Heart left ventricle (tissue), 16 donors: ENCODE measurements at regions not wholly inside any gene's neighbourhood (a gene's known extent, or its start where the extent isn't known, plus 50 kb on each side); places are given as distances from the start of the nearest gene placed in this dataset.
A peak's percentile ranks its signal among the peaks of the same experiment; 100 is the strongest.

Experiments
- ATAC-seq, 4 donors: fragments of 200-7000 bp; cut with Tn5 transposase; one replicate each; pipeline ENCODE4 v1.9.1; 2020 to 2022; ENCODE audit warnings: moderate library complexity in 4 of 4, mild to moderate bottlenecking in 3 of 4, moderate number of reproducible peaks in 1 of 4
- DNase-seq, 5 donors: peaks; one replicate each; pipeline ENCODE4 v3.0.0-alpha.2; 2020
- H3K27ac ChIP-seq, 12 donors: fragments of 200-600 bp; sonication (generic) in 4 of 12; one replicate each; pipeline versions ENCODE4 v1.5.0 to v1.8.0; 2016 to 2022; ENCODE audit warnings: mild to moderate bottlenecking in 2 of 12
- H3K27me3 ChIP-seq, 9 donors: fragments of 200-600 bp; sonication (generic) in 2 of 9; one replicate each; pipeline versions ENCODE4 v1.5.1 to v1.8.0; 2016 to 2022; ENCODE audit warnings: mild to moderate bottlenecking in 3 of 9
- H3K36me3 ChIP-seq, 9 donors: fragments of 200-600 bp; sonication (generic) in 2 of 9; one replicate each; pipeline versions ENCODE4 v1.5.0 to v1.8.0; 2018 to 2022; ENCODE audit warnings: mild to moderate bottlenecking in 2 of 9
- H3K4me1 ChIP-seq, 12 donors: fragments of 200-600 bp; sonication (generic) in 4 of 12; one replicate each; pipeline versions ENCODE4 v1.5.0 to v1.8.0; 2016 to 2022; ENCODE audit warnings: mild to moderate bottlenecking in 3 of 12
- H3K4me3 ChIP-seq, 12 donors: fragments of 200-600 bp; sonication (generic) in 4 of 12; one replicate each; pipeline versions ENCODE4 v1.5.0 to v1.8.0; 2017 to 2022; ENCODE audit warnings: mild to moderate bottlenecking in 9 of 12, moderate library complexity in 4 of 12
- H3K9me3 ChIP-seq, 12 donors: fragments of 200-600 bp; sonication (generic) in 4 of 12; one replicate each; pipeline versions ENCODE4 v1.5.0 to v1.8.0; 2016 to 2022; ENCODE audit warnings: mild to moderate bottlenecking in 1 of 12
- CTCF ChIP-seq, 12 donors: fragments of 200-600 bp; sonication (generic) in 4 of 12; IDR thresholded peaks; one replicate each; pipeline versions ENCODE4 v1.5.0 to v1.8.0; 2018 to 2022; ENCODE audit warnings: antibody characterized with exemption in 12 of 12, mild to moderate bottlenecking in 5 of 12
- POLR2A ChIP-seq, 2 donors: fragments of 450-650 bp; IDR thresholded peaks; one replicate each; pipeline ENCODE4 v1.6.1; 2017; ENCODE audit warnings: antibody characterized with exemption in 2 of 2, mild to moderate bottlenecking in 2 of 2, moderate library complexity in 2 of 2
- WGBS, 4 donors: extraction: QIAGEN DNeasy Blood & Tissue Kit in 2 of 4; methylation state at CpG; one replicate each; pipeline versions ENCODE4 v1.1.5 to v1.1.7; 2013 to 2018; 5-methylcytosine and 5-hydroxymethylcytosine counted together
- intact Hi-C, 10 donors: fragments of 100-400 bp; cut with DNase I; formaldehyde crosslinking; loops; one replicate each; pipeline versions ENCODE4 v1.11.1 to v1.14.2; 2022
- donor health status: ischemic (EF 13 %, LVEDD 7.1; RV severe dilation, severe dysfunction).
- donor health status: healthy with polysubstance abuse.
- donor health status: DM: no; HTN: yes; CAD: no.
- donor health status: DM: no; HTN: no; CAD: no.
- donor health status: ischemic (EF 25% LVEDD 6.9; RV normal size, moderate dysfunction).
- donor health status: ischemic (EF 25% LVEDD 5.7; RV mildly dilated, moderate dysfunction).
- donor health status: healthy.
- donor health status: DM: yes; HTN: yes; CAD: no.
- donor health status: ischemic (EF 35%, LVEDD 5.7; RV mildly dilated, moderate dysfunction).
- donor health status: nonischemic (EF 11% LVEDD 7.7; RV severe dilation, severe dysfunction).
- donor health status: DM: yes; HTN: yes; CAD: no.
- donor health status: PGD.
- donor health status: ischemic (EF 29% LVEDD 5.4; RV normal size, mild dysfunction).
- donor health status: nonischemic (EF 23%, LVEDD 6.1; RV moderate dilation, normal function).

- ATAC-seq: no peak
- DNase-seq: no peak
- intact Hi-C loops: loop anchor here in 1 of 10 donors (5.0 kb wide), 1 partner anchor 70 kb away; no protein-coding TSS in a partner anchor
- no peak overlapping the region for H3K27ac ChIP-seq
- peaks cover 11 to 98% (median 77%) of the 10 kb centered on the region in 9 donors for H3K27me3 ChIP-seq
- H3K36me3 ChIP-seq: no peaks in the 10 kb centered on the region
- TF ChIP-seq POLR2A (IDR thresholded peaks at IDR 0.05) (no peak), CTCF (IDR thresholded peaks at IDR 0.05) (no peak)
- H3K4me1 ChIP-seq: peaks cover 0 to 20% (median 11%) of the 10 kb centered on the region in 12 donors
- H3K9me3 ChIP-seq: no peaks in the 10 kb centered on the region
- no peak overlapping the region for H3K4me3 ChIP-seq
- 62 to 74% (median 73%) methylated on average over 1 of the region's 1 CpG for WGBS, 4 donors
Measured at GRCh38 chr6:105986998-105987397, 99.1 kb upstream of the PRDM1 start.

- peaks cover 14 to 98% (median 77%) of the 10 kb centered on the region in 9 donors for H3K27me3 ChIP-seq
- no peaks in the 10 kb centered on the region for H3K36me3 ChIP-seq
- peak in 4 of 5 donors; percentile 24 to 68 (median 32) for DNase-seq
- peak in 2 of 4 donors; percentile 33 to 58 for ATAC-seq
- intact Hi-C loops: loop anchor here in 1 of 10 donors (5.0 kb wide), 1 partner anchor 69 kb away; no protein-coding TSS in a partner anchor
- H3K4me3 ChIP-seq: peak overlapping the region in 7 of 12 donors; percentile 12 to 43 (median 19)
- WGBS, 4 donors: 10 to 21% (median 14%) methylated on average over 39 to 48 of the region's 48 CpGs
- no peaks in the 10 kb centered on the region for H3K9me3 ChIP-seq
- no peak for TF ChIP-seq CTCF (IDR thresholded peaks at IDR 0.05)
- no peak for TF ChIP-seq POLR2A (IDR thresholded peaks at IDR 0.05)
- H3K27ac ChIP-seq: no peak overlapping the region
- peaks cover 0 to 21% (median 11%) of the 10 kb centered on the region in 12 donors for H3K4me1 ChIP-seq
Measured at GRCh38 chr6:105985816-105986632, 100.1 kb upstream of the PRDM1 start.

DNA sequence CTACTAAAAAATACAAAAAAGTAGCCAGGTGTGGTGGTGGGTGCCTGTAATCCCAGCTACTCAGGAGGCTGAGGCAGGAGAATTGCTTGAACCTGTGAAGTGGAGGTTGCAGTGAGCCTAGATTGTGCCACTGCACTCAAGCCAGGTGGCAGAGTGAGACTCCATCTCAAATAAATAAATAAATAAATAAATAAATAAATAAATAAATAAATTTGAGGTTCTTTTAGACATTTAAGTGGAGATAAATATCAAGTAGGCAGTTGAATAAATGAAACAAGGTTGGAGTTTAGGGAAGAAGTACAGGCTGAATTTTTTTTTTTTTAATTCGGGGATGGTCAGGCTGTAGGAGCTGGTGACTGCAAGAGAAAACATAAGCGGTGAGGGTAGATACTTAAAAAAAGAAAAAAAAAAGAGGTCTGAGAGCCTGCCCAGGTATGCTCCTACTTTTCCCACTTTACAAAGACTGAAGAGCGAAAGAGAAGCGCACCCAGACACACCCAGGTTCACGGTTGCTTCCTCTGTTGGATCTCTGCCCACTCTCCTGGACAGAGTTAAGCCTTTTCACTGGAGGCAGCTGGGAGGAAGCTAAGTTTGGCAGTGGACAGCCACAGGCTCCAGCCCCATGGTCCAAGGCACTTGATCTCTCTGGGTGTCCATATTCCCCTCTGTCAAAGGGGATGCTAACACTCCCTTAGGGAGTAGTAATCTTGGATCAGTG is 100.9 kb upstream of the PRDM1 start:
- peak in 1 of 4 donors; percentile 55 for ATAC-seq
- peaks cover 0 to 26% (median 12%) of the 10 kb centered on the region in 12 donors for H3K4me1 ChIP-seq
- H3K4me3 ChIP-seq: peak overlapping the region in 1 of 12 donors; percentile 43
- no peak for DNase-seq
- H3K27me3 ChIP-seq: peaks cover 15 to 98% (median 77%) of the 10 kb centered on the region in 9 donors
- TF ChIP-seq POLR2A (IDR thresholded peaks at IDR 0.05) (no peak), CTCF (IDR thresholded peaks at IDR 0.05) (no peak)
- no peak overlapping the region for H3K27ac ChIP-seq
- H3K36me3 ChIP-seq: no peaks in the 10 kb centered on the region
- WGBS, 4 donors: 31 to 49% (median 39%) methylated on average over 5 of the region's 5 CpGs
- intact Hi-C loops: loop anchor here in 1 of 10 donors (5.0 kb wide), 1 partner anchor 68 kb away; no protein-coding TSS in a partner anchor
- no peaks in the 10 kb centered on the region for H3K9me3 ChIP-seq

DNA sequence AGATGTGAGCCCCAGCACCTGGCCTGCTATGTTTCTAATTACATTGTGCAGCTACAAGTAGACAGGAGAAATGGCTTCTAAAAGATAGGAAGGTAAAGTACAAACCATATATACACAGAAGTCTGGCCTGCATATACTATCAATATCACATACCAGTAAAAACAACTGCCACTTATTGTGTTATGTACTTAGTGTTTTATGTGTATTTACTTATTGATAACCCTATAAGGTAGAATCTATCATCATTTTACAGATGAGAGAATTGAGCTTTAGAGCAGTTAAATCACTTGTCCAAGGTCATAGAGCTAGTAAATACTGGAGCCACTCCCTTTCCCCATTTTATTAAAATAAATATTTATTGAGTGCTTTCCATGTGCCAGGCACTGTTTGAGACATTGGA is 102.4 kb upstream of the PRDM1 start:
- peaks cover 0 to 26% (median 12%) of the 10 kb centered on the region in 12 donors for H3K4me1 ChIP-seq
- DNase-seq (no peak), ATAC-seq (no peak)
- H3K27me3 ChIP-seq: peaks cover 15 to 97% (median 65%) of the 10 kb centered on the region in 9 donors
- no peaks in the 10 kb centered on the region for H3K9me3 ChIP-seq
- no peak overlapping the region for H3K4me3 ChIP-seq
- no peaks in the 10 kb centered on the region for H3K36me3 ChIP-seq
- TF ChIP-seq CTCF (IDR thresholded peaks at IDR 0.05) (no peak), POLR2A (IDR thresholded peaks at IDR 0.05) (no peak)
- no peak overlapping the region for H3K27ac ChIP-seq
- intact Hi-C loops: no loop called here
